NCI-H1105 (cell line): ENCODE measurements at regions not wholly inside any gene's neighbourhood (a gene's known extent, or its start where the extent isn't known, plus 50 kb on each side); places are given as distances from the start of the nearest gene placed in this dataset.
A peak's percentile ranks its signal among the peaks of the same experiment; 100 is the strongest.

Source experiments
- DNase-seq: peaks from one replicate; lab custom pipeline; 2025; lab: John Stamatoyannopoulos, UW

DNA sequence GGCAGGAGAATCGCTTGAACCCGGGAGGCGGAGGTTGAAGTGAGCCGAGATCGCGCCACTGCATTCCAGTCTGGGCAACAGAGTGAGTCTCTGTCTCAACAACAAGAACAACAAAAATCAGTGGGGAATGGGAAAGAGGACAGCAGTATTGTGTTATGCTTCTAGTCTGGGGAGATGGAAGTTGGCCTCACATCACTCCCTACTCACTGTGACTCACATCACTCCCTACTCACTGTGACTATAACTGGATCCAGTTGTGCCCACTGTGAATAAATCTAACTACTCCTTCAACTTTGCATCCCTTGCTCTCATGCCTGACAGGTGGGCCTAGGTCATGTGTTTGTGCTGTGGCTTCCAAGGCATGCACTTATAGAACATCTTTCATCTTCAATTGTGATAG, 285.4 kb upstream of the USP24 start:
- no peak for DNase-seq

DNA sequence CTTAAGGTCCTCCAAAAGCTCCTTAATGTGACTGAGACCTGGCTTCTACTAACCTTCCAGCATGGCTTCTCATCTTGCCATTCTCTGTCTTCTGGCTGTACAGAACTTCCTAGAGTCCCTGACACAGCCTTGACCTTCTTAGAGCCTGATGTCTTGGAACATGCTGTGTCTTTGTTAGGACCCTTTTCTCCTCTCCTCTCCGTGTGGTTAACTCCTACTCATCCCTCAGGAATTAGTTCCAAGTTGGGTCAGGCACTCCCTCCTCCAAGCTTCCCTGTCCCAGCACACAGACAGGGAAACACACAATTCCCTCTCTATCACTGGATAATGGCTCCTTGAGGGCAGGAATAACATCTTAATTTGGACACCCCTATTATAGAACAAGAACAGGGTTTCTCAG, 275.4 kb upstream of the USP24 start:
- DNase-seq, result no peak

DNA sequence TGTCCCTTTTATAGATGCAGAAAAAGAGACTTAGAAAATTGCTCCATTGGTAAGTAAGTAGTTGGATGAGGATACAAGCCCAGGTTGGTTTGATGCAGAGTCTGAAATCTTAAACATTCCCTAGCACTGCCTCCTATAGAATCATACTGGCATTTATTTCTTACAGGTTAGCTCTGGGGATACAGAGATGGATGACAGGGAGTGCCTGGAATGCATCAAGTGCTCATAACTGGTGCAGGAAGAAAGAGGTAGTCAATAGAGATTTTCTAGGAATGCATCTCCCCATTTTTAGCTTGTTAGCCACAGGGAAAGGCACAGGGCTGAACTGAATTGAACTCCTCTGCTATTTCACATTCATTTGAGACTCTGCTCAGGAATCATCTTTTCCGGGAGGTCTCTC, 269.0 kb upstream of the USP24 start:
- no peak for DNase-seq

DNA sequence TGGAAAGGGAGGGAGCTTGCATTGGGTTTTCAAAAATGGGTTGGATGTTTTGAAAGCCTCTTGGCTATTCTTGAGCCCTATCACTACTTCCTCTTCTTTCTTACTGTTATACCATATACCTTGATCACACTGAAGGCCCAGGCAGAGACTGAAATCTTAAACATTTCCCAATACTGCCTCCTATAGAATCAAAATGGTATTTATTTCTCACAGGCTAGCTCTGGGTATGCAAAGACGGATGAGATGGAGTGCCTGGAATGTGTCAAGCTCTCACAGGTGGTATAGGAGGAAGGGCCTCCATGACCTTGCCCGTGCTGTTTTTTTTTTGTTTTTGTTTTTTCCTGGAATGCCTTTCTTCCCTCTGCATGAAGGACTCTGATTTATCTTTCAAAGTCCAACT, 268.4 kb upstream of the USP24 start:
- no peak for DNase-seq

DNA sequence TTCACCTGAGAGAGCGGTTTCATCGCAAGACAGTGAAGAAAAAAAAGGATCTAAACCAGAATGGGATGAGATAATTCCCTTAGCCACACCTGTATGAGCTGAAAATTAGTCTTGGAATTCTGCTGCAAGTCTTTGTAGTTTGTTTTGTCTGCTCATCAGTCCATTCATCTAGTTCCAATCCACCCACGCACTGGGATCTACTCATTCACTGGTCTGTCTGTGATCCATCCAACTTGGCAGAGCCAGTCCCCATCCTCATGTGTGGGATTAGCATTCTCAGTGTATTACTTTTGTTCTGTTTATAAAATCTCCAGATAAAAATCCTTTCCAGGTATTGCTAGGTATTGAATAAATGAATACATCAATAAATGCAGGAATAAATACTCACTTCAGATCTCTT, 266.5 kb upstream of the USP24 start:
- DNase-seq, result no peak

DNA sequence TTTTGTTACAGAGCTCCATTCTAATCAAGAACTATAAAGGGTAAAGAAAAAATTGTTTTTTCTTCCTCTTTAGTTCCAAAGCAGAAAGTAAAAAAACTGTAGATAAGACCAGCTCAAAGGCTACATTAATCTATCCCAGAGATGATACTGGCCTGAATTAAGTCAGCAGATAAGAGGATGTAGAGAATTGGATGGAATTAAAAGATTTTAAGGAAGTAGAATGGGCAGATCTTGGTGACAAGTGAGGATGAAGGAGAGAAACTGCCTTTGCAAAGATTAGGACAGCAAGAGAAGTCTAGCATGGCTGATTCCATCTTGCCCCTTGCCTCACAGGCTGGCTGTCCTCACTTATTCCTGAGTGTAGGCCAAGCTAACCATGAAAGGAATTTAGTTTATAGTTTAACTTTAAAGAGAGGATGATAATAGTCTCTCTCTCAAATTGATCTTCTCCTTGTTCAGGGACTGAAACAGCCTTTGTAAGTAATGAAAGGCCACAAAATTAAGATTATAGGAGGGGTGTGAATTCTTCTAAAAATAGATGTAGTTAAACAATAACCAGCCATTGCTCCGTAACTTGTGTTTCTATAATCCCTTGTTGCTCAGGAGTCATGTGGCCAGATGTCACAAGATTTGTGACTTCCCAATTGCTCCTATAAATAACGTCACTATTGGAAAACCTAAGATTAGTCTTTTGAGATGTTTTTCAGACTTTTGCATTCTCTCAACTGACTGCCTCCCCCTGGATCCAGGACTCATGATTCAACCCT, 265.0 kb upstream of the USP24 start:
- DNase-seq, result no peak

DNA sequence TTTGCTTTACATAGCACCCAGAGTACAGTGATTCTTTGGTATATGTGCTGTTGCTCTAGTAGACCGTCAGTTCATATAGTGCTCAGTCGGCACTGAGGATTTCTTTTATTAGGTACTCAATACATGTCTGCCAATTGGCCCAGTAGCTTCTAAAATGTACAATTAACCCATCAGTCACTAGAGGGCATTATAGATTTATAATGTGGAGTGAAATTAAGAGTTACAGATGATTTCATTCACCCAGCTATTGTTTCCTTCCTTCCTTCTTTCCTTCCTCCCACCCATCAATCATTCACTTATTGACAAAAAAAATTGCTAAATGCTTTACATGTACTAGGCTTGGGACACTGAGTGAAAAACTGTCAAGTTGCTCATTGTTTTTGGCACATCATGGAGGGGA, 263.6 kb upstream of the USP24 start:
- no peak for DNase-seq

DNA sequence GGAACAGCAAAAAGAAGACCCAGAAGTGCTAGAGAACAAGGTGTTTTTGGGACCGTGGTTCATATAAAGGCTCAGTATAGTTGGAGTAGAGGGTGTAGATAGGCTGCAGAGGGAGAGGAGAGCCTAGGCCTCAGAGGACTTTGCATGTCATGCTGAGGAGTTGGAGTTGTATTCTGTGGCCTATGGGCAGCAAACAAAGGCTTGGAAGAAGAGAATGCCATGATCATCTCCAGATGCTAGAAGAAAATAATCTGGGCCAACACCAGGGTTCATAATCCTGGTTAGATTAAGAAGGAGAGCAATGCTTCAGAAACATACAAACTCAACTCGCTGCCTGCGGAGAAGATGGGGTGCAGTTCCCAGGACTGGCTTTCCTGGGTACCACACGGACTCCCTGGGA, 262.8 kb upstream of the USP24 start:
- DNase-seq, result no peak

DNA sequence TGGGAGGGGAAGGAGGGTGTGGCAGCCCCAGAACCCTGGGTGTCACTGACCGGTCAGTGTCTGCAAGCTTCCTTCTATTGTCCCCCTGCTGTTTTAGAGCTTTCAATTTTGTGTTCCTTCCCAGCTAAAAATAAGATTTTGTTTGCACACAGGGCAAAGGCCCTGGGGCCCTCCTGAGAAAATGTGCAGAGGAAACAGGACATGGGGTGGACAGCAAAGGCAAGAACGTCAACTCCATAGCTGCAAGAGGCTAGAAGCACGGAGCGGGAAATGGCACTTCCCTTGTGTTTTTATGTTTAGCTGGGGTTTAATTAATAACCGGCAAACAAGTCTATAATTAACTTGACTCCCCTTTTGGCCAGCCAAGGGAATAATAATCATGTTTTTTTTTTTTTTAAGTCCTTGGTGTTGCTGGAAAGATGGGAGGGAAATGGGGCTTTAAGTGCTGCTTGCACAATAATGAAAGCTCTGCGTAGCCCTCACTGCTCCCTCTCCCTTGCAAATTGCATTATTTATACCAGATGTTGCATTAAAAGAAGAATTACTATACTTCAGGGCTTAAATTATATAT, 261.4 kb upstream of the USP24 start:
- DNase-seq, result peak; percentile 61

DNA sequence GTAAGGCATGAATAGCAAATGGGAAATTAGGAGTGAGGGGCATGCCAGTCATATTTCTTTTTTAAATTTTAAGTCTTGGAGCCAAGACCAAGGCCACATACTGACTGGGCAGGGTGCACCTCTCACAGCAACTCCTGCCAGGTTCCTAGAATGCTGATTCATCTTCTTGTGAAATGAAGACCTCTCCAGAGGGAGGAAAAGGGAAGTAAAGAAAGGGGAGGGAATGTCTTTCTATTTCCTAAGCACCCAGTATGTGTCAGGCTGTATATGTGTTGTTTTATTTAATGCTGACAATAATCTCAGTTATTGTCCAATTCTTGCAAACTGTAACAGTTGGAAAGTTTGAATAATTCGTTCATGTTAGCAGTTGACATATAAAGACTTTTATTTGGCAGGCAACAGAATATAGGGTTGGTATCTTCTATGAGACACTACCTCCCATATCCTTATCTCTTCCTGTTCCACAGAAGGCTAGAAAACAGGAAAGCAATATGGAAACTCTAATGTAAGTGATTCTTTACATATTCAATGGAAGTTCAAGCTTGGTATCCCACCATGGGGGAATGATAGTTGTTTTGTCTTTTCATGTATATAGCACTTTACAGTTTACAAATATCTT, 259.1 kb upstream of the USP24 start:
- DNase-seq, result no peak

DNA sequence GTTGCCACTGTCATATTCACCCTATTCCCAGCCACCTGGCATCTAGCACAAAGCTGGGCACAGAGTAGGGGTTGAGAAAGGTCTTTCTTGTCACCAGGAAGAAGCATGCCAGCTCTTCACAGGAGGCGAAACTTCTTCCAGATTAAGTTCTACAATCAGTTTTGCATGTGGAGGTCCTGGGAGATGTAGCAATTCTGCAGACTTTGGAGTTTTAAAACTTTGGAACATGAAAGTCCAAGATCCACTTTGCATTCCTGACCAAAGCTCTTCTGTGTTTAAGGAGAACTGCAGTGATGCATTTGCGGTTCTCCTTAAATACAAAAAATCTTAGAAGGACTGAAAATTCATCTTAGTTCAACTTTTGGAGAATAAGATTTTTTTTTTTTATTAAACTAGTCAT, 258.5 kb upstream of the USP24 start:
- no peak for DNase-seq

DNA sequence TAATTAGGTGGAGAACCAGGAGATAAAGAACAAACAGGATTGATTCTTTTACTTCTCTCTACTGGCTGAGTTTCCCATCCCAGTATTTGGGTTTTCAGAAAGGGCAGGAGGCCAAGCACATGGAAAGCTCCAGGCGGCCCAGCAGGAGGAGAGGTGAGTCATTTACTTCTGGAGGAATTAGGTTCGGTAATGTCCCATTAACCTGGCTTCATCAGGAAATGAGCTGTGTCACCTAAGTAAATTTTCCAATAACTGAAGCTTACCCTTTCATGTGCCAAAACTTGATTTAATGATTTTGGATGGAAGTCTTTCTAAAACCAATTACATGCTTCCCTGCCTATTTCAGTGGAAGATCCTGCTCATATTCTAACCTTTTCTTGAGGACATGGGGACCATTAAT, 257.6 kb upstream of the USP24 start:
- DNase-seq, result no peak

DNA sequence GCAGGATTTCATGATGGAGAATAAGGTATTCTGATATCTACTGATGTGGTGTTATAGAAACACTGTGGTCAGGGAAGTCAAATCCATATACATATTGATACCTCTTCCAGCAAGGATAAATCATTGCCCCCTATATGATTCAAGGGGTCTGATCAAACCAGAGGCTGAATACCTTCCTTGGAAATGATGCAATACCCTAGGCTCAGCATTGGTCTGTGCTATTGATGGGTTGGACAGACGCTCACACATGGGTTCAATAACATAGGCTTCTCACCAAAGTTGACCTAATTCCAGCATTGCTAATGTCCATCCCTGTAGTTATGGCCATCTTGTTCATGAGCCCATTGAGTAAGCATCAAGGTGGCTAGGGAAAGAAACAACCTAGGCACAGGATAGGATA, 257.0 kb upstream of the USP24 start:
- no peak for DNase-seq

DNA sequence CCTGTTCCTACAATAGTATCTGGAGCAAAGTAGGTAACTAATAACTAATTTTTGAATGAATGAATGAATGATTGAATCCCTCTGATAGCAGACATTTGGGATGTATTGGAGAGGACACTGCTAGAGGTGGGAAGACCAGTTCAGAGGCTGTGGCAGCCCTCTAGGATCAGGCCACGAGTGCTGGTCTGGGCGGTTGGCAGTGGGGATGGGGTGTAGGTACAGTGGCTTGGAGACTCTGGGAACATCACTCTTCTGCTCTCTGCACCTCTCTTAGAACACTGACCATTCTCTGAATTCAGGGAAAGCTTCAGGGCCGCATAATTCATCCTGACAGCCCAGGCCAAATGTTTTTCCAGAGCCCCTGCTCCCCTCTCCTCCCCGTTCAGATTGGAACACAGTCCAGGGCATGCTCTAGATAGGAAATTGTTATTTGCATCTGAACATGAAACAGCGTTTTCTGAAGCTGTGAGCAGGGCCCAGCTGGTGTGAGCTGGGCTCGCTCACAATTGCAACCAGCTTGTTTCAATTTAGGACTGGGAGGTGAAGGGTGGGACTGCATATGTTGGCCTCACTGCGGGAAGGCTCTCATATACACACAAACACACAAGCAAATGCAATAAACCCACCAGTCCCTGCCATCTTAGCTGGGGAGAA, 253.1 kb upstream of the USP24 start:
- no peak for DNase-seq

DNA sequence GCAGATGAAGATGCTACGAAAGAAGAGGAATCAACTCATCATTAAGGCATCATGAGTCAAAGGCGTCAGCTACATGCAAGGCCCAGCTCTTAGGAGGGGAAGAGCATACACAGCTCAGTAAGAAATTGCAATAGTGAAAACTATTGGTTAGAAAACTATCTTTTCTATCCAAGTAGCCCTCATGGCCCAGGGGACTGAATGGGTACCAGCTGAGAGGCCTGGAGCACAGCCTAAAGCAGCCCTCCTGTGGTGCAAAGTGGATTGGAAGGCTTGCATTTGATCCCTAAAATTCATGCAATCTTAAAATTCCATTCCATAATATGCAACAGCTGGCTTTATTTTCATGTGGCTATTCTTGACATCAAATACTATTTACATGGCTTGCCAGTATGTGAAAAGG, 251.8 kb upstream of the USP24 start:
- no peak for DNase-seq

DNA sequence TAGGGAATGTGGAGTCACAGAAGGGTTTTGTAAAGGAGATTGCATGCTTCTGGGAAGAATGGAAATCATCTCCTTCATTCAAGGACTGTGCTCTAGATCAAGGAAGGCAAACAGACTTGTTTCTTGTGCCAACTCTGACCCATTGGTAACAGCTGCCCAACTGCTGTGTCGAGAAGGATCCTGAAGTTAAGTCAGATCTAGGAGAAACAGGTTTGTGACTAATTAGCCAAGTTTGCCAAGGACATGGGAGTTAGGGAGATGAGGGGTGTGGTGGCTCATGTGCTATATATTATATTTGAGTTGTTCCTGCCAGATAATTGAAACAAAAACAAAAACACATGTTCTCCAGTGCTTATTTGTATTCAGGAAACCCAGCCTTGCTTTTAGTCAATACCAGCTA, 251.2 kb upstream of the USP24 start:
- no peak for DNase-seq

DNA sequence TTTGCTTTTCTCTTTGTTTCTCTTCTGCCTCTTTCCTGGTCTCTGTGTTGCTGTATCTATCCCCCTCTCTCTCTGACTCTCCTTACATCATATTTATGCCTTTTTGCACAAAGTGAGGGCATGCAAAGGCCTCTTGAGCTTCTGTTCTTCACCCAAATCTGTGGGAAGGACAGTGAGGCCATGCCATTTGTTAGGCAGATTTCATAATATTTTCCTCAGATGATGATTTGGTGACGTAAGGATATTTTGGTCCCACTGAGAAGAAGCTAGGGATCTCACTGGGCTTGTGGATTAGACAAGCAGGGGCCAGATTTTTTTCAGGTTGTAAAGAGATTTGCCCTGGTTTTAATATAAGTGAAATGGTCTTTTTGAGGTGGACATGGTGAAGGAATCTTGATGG, 249.4 kb upstream of the USP24 start:
- DNase-seq, result no peak

DNA sequence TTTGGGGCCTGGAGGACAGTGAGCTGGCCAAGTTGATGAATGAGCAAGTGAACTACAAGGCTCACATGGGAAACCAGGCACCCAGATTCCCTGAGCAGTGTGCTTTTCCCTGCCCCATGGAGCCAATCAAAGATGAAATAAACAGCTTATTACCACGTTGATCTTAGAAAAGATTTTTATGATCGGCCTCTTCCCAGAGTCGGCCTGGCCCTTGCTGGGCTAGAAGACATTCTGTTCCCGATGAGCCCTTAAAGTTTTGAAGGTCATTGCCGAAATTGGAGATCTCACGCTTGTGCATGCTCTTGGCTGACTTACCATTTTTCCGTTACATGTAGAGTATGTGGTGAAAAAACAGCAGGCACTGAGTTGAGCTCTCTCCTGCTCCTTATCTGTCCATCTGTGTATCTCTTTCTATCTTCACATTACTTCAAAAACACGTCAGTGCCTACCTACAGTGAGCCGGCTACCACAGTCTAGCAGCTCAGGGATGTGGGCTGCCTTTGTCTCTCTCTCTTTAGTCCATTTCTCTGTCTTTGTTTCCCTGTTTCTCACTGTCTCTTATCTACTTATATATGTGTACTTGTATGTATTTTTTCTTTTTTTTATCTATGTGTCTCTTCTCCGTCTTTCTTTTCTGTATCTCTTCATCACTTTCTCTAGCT, 248.8 kb upstream of the USP24 start:
- no peak for DNase-seq

DNA sequence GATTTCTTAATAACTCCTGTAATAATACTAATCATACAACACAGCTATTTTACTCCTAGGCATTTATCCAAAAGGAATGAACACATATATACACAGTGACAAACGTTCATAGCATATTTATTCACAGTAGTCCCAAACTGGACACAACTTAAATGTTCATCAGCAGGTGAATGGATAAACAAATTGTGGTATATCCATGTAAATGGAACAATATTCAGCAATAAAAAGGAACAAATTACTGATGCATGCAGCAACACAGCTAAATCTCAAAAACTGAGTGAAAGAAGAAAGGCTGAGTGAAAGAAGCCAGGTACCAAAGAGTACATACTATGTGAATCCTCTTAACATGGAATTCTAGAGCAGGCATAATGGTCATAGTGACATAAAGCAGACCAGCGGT, 242.7 kb upstream of the USP24 start:
- no peak for DNase-seq

DNA sequence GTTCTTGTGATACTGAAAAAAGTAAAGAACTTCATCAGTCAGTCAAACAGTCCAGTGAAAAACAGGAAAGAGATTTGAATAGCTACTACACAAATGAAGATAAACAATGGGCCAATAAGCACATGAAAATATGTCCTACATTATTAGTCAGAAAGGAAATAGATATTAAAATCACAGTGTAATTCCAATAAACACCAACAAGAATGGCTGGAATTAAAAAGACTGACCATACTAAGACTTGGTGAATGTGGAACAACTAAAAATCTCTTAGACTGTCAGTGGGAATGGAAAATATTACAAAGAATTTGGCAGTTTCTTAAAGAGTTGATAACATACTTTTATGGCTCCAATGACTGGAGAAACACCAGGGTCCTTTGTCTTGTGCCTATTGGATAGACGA, 241.8 kb upstream of the USP24 start:
- DNase-seq, result no peak

DNA sequence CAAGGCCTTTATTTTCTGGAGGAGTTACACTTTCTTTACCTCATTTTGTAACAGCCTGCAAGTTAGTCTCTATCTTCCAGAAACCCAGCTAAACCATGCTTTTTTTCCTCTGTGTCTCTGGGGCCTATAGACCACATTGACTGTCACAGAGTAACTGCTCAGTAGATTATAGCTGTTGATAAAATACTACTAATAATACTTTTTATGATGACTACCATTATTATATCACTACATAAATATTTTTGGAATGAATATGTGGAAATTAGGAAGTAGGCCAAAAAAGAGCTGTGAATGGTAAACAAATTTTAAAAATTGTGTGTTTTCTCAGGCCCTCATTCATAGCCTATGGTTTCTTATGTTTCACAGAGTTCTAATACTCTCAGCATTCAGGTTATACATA, 233.1 kb upstream of the USP24 start:
- DNase-seq, result no peak

DNA sequence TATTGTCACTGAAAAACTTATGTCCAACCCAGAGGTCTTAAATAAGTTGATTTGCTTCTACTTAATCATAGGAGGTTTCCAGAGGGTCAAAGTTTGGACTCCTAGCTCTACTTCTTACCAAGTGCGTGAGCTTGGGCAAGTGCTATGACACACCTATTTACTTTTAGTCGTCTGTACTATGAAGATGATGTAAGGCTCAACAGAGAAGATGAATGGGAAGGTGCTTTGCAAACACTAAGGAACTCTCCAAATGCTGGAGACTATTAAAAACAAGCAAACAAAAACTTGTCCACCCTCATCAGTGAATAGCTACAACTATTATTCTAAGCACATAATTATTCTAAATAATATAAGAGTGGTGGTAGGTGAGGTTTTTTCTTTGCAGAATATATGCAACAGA, 232.3 kb upstream of the USP24 start:
- DNase-seq, result no peak

DNA sequence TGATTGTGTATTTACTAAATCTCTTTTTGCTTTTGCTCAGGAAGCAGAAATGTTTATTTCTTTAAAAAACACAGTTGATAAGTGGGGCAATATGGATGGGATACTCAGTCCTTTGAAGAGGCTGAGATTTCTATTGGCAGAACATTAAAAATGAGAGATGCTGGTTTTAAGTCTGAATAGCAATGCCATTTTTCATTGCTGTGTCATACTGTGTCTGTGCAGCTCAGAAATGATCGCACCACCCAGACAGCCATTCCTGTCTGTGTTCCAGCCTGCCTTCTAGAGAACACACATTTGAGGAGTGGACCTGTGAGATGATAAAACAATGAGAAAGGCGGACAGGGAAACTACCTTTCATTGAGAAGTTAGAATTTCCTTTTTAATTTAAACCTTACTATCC, 231.2 kb upstream of the USP24 start:
- no peak for DNase-seq
